Stimulated activated naive CD8-positive, alpha-beta T cell treated with anti-CD3 and anti-CD28 coated beads, Interleukin-15, amount 100 ng/mL, for 72 hours (primary cell): ENCODE measurements at regions not wholly inside any gene's neighbourhood (a gene's known extent, or its start where the extent isn't known, plus 50 kb on each side); places are given as distances from the start of the nearest gene placed in this dataset.

ENCODE experiments used
- ATAC-seq: fragments of 150-1000 bp; cut with Tn5 transposase; 2 replicates; pipeline ENCODE4 v1.10.0; 2021; ENCODE audit warnings: mild to moderate bottlenecking, moderate library complexity
- DNase-seq, 2 donors: peaks; one replicate each; pipeline ENCODE4 v3.0.0; 2021 to 2022
- H3K27ac Mint-ChIP-seq, 2 donors: one replicate each; pipeline ENCODE4 v1.8.0; 2022; ENCODE audit warnings: mild to moderate bottlenecking in 2 of 2, mixed read lengths in 2 of 2, moderate library complexity in 2 of 2
- H3K27me3 Mint-ChIP-seq: one replicate; pipeline ENCODE4 v1.8.0; 2022; ENCODE audit warnings: mixed read lengths
- H3K4me1 Mint-ChIP-seq: one replicate; pipeline ENCODE4 v1.8.0; 2022; ENCODE audit warnings: mild to moderate bottlenecking, mixed read lengths
- H3K4me3 Mint-ChIP-seq, 2 donors: one replicate each; pipeline ENCODE4 v1.8.0; 2022; ENCODE audit warnings: mild to moderate bottlenecking in 2 of 2, mixed read lengths in 2 of 2, moderate library complexity in 1 of 2
- H3K9me3 Mint-ChIP-seq, 2 donors: one replicate each; pipeline ENCODE4 v1.8.0; 2022; ENCODE audit warnings: mixed read lengths in 2 of 2

DNA sequence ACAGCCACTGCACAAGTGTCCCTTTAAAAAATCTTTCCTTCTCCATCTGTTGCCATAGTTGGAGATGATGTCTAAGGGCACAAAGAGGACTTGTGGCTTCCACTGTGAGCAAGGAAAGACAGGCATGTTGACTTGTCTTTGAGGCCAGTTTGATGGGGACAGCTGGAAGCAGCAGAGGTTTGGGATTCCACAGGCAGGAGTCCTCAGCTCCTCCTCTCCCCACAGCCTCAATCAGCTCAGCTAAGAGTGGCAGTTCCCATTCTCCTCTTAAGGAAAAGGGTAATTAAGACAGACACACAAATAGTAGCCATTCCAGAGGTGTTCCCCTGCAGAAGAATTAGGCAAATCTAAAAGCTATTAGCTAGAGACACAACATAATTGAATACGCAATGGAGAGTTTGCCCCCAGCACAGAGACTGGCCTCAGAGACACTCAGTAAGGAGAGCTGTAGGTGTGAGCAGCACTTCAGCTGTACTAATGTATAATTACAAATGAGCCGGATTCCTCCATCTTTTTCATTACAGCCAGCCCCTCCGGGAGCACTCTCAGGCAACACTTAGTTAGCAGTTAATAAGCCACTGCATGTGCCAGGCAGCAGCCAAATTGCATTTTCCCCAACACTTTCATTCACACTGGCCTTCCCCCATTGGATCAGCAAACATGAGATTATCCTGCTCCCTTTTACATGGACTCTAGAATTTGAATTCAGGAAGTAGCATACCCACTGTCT is 434.0 kb downstream of the FOXO1 start:
- no peak for ATAC-seq
- Mint-ChIP-seq H3K9me3 (peaks cover 0 to 5% of the 10 kb centered on the region in 2 donors), H3K27me3 (no peaks in the 10 kb centered on the region), H3K4me3 (no peak overlapping the region), H3K4me1 (peaks cover 27% of the 10 kb centered on the region), H3K27ac (peak overlapping the region in 1 of 2 donors; percentile 2)
- DNase-seq = no peak

DNA sequence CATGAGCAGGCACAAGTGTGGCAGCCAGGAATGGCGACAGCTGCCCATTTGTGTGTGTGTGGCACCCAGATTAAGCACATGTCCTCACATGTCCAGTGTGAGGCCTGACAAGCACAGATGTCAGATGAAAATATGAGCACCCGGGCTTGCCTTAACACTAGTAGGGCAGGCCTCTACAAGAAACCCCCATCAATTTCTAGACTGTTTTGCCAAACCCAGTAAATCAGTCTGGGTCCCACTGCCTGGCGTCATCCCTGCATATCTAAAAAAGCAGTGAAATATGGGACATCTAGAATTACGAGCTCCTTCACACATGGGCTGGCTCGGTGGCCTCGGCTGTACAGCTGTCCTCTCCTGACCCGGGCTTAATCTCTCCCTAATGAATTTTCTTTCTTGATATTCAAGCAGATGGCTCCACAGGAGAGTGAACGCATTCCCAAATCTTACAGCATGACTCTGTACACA is 432.7 kb downstream of the FOXO1 start:
- Mint-ChIP-seq H3K27ac (no peak overlapping the region), H3K9me3 (peaks cover 0 to 5% of the 10 kb centered on the region in 2 donors), H3K4me3 (no peak overlapping the region), H3K4me1 (peaks cover 27% of the 10 kb centered on the region), H3K27me3 (no peaks in the 10 kb centered on the region)
- ATAC-seq = no peak
- no peak for DNase-seq

DNA sequence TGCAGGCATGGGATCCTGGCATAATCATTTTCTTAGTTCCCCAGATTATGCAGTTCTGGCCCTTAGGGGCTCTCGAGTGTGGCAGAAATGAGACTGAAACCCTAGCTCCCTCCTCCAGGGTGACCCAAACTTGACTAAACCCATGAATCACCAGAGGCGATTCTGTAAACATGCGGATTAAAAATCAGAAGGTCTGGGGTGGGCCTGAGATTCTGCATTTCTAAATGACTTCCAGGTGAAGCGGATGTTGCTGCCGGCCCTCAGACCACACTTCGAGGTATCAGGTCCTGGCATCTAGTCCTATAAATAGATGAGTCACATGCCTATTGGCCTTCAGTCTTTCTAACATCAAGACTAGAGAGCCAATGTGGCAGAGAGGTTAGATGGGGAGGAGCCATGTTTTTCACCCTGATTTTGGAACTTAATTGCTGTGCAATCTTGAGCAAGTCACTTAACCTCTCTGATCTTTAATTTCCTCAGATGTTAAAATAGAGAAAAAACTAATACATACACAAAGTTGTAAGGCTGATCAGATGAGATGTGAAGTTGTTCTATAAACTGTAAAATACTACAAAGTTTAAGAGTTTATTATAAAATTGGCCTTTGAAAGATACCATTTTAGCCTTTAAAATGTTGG is 431.2 kb downstream of the FOXO1 start:
- ATAC-seq (peak; percentile 61), DNase-seq (no peak)
- no peak overlapping the region for H3K4me3 Mint-ChIP-seq
- H3K27me3 Mint-ChIP-seq = no peaks in the 10 kb centered on the region
- H3K4me1 Mint-ChIP-seq = peaks cover 15% of the 10 kb centered on the region
- H3K9me3 Mint-ChIP-seq = peaks cover 0 to 5% of the 10 kb centered on the region in 2 donors
- no peak overlapping the region for H3K27ac Mint-ChIP-seq

DNA sequence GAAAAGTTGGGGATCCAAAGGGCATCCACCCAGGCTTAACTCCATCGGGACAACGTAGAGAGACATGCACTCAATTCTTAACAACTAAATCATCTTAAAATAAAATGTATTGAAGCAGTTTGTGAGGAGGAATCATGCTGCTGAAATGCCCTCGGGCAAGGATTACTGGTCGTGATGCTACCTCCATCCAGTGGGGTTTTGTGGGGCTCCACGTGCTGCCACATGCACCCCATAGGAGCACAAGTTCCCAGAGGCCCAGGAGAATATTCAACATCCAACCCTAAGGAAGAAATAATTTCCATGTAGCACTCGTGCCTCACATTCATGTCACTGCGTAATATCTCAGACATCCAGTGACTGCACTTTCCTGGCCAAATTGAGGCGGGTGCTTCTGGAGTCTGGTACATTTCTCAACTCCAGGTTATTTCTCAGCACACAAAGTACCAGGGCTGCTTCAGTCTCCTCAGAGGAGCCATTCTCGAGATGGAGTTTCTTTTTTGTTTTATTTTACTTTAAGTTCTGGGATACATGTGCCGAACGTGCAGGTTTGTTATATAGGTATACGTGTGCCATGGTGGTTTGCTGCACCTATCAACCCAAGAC is 429.8 kb downstream of the FOXO1 start:
- no peak for ATAC-seq
- no peak for DNase-seq
- Mint-ChIP-seq H3K9me3 (no peaks in the 10 kb centered on the region), H3K27ac (no peak overlapping the region), H3K4me1 (peaks cover 3% of the 10 kb centered on the region), H3K27me3 (no peaks in the 10 kb centered on the region), H3K4me3 (no peak overlapping the region)

DNA sequence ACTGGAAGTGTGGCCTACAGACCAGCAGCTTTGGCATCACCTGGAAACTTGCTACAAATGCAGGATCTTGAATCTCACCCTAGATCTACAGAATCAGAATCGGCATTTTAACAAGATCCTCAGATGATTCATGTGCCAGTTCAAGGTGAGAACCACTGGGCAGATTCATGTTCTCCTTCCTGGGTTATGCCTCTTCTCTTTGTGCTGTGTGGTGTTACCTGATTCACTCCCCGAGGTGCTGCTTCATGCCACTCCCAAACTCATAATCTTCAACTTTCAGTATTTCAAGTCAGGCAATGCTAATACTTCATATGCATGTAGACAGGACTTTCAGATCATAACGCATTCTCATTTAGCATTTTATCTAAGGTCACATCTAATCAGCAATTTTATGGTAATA is 427.7 kb downstream of the FOXO1 start:
- H3K9me3 Mint-ChIP-seq = no peaks in the 10 kb centered on the region
- ATAC-seq = no peak
- no peak overlapping the region for H3K27ac Mint-ChIP-seq
- no peak overlapping the region for H3K4me3 Mint-ChIP-seq
- no peaks in the 10 kb centered on the region for H3K4me1 Mint-ChIP-seq
- H3K27me3 Mint-ChIP-seq = no peaks in the 10 kb centered on the region
- no peak for DNase-seq

DNA sequence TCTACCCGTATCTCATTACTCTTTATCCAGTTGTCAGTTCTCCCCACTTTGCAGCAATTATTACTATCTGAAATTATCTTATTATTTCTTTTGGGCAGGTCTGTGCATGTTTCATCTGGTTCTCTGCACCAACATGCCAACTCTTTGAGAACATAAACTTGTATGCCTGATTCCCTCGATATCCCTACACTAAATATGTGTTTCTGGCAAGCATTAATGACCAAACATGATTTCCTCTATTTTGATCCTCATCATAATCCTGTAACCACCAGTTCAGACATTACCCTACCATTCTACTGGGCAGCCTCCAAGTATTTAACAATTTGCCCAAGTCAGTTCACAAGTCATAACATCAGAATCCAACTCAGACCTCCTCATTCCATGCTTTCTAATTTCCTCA is 426.1 kb downstream of the FOXO1 start:
- DNase-seq = no peak
- no peak overlapping the region for H3K4me3 Mint-ChIP-seq
- H3K9me3 Mint-ChIP-seq = peaks cover 0 to 4% of the 10 kb centered on the region in 2 donors
- H3K27me3 Mint-ChIP-seq = no peaks in the 10 kb centered on the region
- peaks cover 1% of the 10 kb centered on the region for H3K4me1 Mint-ChIP-seq
- H3K27ac Mint-ChIP-seq = no peak overlapping the region
- ATAC-seq = no peak

DNA sequence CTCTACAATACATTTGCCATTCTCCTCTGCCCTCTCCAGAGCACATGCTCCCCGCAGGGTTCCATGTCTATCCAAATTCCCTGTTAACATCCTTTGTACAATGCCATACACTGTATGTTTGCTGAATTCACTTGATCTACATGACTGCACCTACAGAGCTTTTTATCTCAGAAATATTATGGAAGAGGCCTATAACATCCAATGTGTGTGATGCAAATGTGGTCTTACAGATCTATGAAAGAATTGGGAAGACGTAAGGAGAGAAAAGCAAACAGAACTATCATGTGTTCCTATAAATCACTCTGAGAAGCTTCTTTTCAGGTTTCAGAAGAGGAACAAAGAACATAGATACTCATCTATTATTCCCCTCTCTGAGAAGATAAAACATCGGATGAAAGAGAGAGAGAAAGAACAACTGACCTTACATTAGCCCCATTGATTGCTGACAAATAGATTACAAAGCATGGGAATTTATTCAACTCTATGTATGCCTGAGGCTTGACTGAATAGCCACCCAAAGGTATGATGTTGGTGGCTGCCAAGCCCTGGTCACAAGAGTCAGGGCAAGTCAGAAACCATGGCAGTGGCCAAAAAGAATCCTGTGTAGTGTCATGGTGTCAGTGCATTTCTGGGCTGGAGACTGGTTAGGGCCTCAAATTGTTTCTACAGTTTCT is 425.2 kb downstream of the FOXO1 start:
- H3K27me3 Mint-ChIP-seq = no peaks in the 10 kb centered on the region
- H3K4me3 Mint-ChIP-seq = no peak overlapping the region
- peaks cover 0 to 13% of the 10 kb centered on the region in 2 donors for H3K9me3 Mint-ChIP-seq
- ATAC-seq (no peak), DNase-seq (no peak)
- H3K4me1 Mint-ChIP-seq = peaks cover 11% of the 10 kb centered on the region
- no peak overlapping the region for H3K27ac Mint-ChIP-seq

DNA sequence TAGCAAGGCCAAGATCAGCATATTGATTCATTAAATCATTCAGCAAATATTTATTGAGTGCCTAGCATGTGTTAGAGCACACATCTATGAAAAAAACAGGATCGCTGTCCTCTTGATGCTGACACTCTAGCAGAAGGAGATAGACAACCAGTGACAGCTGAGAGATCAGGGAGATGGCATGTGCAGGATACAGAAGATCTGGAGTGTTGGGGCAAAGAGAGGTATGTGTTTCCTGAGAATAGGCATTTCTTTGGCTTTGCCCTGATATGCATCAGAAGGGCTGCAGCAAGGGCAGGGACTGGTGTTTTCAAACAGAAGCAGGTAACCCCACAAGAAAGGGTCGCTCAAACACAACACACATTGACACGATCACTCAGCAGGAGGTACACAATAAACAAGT is 423.4 kb downstream of the FOXO1 start:
- Mint-ChIP-seq H3K27me3 (no peaks in the 10 kb centered on the region), H3K27ac (peak overlapping the region in 1 of 2 donors; percentile 81), H3K9me3 (peaks cover 0 to 22% of the 10 kb centered on the region in 2 donors), H3K4me1 (peaks cover 22% of the 10 kb centered on the region), H3K4me3 (no peak overlapping the region)
- ATAC-seq (no peak), DNase-seq (no peak)

DNA sequence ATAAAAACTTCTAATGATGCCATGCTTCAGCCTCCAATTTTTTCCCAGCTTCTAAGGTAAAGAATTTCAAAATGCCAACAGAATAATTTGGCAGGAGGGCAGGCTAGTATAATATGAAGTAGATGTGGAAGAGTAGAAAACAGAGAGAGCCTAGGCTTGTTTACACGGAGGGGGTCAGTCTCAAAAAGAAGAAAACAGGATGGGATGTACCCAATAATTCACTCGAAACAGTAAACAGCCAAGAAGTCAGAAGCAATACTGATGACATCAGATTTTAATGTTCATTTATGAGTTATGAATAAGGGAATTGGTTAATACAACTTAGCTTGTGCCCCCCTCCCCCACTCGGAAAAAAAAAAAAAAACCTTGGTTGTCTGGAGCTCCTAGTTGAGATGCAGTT is 422.5 kb downstream of the FOXO1 start:
- no peak overlapping the region for H3K4me3 Mint-ChIP-seq
- no peaks in the 10 kb centered on the region for H3K27me3 Mint-ChIP-seq
- peaks cover 8 to 27% of the 10 kb centered on the region in 2 donors for H3K9me3 Mint-ChIP-seq
- ATAC-seq (no peak), DNase-seq (no peak)
- H3K27ac Mint-ChIP-seq = no peak overlapping the region
- peaks cover 22% of the 10 kb centered on the region for H3K4me1 Mint-ChIP-seq

DNA sequence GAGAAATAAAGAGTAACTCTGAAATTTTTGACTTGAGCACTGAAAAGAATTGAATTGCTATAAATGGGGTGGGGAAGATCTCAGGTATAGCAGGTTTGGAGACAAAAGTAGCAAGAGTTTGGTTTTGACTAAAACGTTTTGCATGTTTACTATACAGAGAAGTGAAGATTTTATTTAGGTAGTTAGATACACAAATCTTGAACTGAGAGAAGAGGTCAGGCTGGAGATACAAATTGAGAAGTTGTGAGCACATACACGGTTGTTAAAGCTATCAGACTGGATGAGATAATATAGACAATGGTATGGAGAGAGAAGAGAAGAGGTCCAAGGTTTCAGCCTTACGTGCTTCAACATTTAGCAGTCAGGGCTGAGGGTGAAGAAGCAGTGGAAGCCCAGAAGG is 420.9 kb downstream of the FOXO1 start:
- no peak overlapping the region for H3K27ac Mint-ChIP-seq

DNA sequence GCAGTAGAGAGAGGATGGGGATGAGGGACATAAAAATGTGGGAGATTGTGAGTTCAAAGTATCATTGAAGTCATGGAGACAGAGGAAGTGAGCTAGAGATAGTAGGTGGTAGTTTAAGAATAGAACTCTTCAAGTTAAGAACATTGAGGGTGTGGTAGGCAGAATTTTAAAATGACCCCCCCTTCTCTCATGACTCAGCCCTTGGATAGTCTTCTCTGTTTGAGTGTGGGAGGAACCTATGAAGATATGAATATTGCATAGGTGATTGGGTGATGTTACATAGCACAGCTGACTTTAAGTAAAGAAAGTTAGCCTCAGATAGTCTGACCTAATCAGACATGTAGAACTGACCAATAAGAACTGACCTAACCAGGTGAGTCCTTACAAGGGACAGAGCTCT is 418.6 kb downstream of the FOXO1 start:
- no peak overlapping the region for H3K4me3 Mint-ChIP-seq
- peaks cover 12 to 31% of the 10 kb centered on the region in 2 donors for H3K9me3 Mint-ChIP-seq
- peak overlapping the region in 1 of 2 donors; percentile 83 for H3K27ac Mint-ChIP-seq
- ATAC-seq (peak; percentile 47), DNase-seq (no peak)
- H3K27me3 Mint-ChIP-seq = no peaks in the 10 kb centered on the region
- peaks cover 39% of the 10 kb centered on the region for H3K4me1 Mint-ChIP-seq

More for the DNA sequence above, 420.9 kb downstream of the FOXO1 start:
- no peak for DNase-seq
- no peak for ATAC-seq
- Mint-ChIP-seq H3K27me3 (no peaks in the 10 kb centered on the region), H3K9me3 (peaks cover 12 to 31% of the 10 kb centered on the region in 2 donors), H3K4me3 (no peak overlapping the region), H3K4me1 (peaks cover 22% of the 10 kb centered on the region)

DNA sequence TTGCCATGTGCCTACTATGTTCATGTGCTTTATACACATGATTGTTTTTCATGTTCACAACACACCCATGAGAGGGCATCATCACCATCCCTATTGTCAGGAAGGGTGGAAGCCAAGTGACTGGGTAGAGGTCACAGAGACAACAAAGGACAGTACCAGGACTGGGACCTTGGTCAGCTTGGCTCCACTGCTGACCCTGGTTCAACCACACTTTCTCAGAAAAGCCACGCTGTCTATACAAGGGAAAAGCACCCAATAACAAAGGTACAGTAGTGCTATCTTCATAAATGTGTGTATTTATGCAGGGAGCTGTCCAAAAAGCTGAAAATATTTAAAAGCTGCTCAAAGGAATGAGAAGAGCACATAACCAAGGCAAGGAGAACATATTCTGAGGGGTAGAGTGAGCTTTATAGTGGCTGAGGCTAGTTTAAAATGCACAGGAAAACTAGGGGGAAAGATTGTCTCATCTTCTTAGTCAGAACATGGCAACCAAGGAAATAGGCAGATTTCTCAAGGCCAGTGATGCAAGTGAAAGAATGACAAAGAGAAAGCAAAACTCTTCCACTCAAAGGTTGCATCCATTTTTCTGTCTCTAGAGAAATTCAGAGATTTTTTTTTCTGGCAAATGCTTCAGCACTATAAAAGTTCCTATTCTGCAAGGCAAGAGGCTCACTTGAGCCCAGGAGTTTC is 415.0 kb downstream of the FOXO1 start:
- Mint-ChIP-seq H3K4me1 (peaks cover 48% of the 10 kb centered on the region), H3K9me3 (peaks cover 16 to 26% of the 10 kb centered on the region in 2 donors), H3K27ac (peak overlapping the region; percentile 62 to 93), H3K4me3 (peak overlapping the region; percentile 2 to 46), H3K27me3 (no peaks in the 10 kb centered on the region)
- DNase-seq (peak; percentile 9 to 23), ATAC-seq (peak; percentile 95)

DNA sequence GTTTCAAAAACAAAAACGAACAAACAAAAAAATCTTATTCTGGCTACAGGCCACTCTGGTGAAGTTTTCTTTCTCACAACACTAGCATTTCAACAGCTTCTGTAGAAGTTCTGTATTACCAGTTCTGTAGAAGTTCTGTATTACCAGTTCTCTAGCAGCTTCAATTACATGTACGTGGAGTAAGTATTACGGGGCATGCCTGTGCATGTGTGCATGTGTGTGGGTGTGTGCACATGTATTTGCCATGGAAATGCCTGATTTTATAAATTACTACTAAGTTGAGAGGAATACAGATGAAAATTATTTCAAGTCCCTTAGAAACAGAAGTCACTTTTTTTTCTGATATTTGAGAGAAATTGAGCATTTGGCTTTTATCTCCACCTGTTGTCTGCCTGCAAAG is 414.2 kb downstream of the FOXO1 start:
- H3K27me3 Mint-ChIP-seq = no peaks in the 10 kb centered on the region
- peaks cover 16 to 26% of the 10 kb centered on the region in 2 donors for H3K9me3 Mint-ChIP-seq
- no peak overlapping the region for H3K4me3 Mint-ChIP-seq
- ATAC-seq (no peak), DNase-seq (no peak)
- peaks cover 47% of the 10 kb centered on the region for H3K4me1 Mint-ChIP-seq
- H3K27ac Mint-ChIP-seq = no peak overlapping the region

DNA sequence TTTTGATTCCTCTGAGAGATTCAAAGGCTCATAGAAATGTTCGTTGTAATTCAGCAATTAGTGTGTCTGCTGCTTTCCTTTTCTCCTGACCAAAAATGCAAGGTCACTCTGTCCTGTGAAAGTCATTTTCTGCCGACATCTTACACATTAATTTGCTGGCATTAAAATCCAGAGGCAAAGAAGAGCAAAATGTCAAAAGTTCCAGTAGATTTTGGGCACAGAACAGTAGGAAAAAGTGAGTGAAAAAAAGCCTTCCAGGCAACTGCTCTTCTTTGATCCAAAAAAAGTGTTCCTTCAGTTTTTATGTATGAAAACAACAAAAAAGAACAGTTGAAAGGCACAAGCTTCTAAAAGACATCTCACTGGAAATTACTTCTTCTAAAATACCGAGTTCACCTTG is 413.8 kb downstream of the FOXO1 start:
- Mint-ChIP-seq H3K4me3 (no peak overlapping the region), H3K4me1 (peaks cover 43% of the 10 kb centered on the region)

DNA sequence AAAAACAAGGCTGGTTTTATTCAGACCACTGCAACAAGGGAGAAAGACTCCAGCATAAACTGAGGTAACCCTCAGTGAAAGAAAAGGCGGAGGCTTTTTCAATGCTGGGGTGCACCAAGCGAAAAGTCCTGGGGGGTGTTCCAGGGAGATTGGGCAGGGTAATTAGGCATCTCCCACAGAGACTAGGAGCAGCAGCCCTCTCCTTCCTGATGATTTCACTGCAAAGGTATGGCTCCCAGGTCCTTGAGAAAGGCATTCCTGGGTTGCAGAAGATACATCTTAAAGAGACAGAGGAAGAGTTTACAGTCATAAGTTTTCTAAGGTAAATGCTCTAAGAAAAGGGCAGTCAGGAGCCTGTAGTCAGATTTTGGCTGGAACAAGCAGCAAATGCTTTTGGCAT is 412.0 kb downstream of the FOXO1 start:
- ATAC-seq (no peak), DNase-seq (no peak)
- no peaks in the 10 kb centered on the region for H3K27me3 Mint-ChIP-seq
- H3K27ac Mint-ChIP-seq = no peak overlapping the region
- H3K9me3 Mint-ChIP-seq = peaks cover 0 to 14% of the 10 kb centered on the region in 2 donors
- no peak overlapping the region for H3K4me3 Mint-ChIP-seq
- H3K4me1 Mint-ChIP-seq = peaks cover 46% of the 10 kb centered on the region

More for the DNA sequence above, 413.8 kb downstream of the FOXO1 start:
- H3K9me3 Mint-ChIP-seq = peaks cover 12 to 26% of the 10 kb centered on the region in 2 donors
- no peaks in the 10 kb centered on the region for H3K27me3 Mint-ChIP-seq
- no peak overlapping the region for H3K27ac Mint-ChIP-seq
- DNase-seq = no peak
- ATAC-seq = no peak
